ENCODE measurements at regions not wholly inside any gene's neighbourhood (a gene's known extent, or its start where the extent isn't known, plus 50 kb on each side); places are given as distances from the start of the nearest gene placed in this dataset.

- TF ChIP-seq, protein P1, sequence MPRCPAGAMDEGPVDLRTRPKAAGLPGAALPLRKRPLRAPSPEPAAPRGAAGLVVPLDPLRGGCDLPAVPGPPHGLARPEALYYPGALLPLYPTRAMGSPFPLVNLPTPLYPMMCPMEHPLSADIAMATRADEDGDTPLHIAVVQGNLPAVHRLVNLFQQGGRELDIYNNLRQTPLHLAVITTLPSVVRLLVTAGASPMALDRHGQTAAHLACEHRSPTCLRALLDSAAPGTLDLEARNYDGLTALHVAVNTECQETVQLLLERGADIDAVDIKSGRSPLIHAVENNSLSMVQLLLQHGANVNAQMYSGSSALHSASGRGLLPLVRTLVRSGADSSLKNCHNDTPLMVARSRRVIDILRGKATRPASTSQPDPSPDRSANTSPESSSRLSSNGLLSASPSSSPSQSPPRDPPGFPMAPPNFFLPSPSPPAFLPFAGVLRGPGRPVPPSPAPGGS (IDR thresholded peaks at IDR 0.05): no peak
- TF ChIP-seq, protein P2, sequence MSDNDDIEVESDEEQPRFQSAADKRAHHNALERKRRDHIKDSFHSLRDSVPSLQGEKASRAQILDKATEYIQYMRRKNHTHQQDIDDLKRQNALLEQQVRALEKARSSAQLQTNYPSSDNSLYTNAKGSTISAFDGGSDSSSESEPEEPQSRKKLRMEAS (IDR thresholded peaks at IDR 0.05): no peak
- TF ChIP-seq HDAC2 (IDR thresholded peaks at IDR 0.05) (no peak), ZSCAN20 (CRISPR knock-in tag; IDR thresholded peaks at IDR 0.05) (no peak), BHLHE40 (IDR thresholded peaks at IDR 0.05; ENCODE audit: low read depth, low read length) (no peak)
These were observed 264.0 kb downstream of the ETS1 start (continued) for GRCh38 chr11:128323381-128323780.

DNA sequence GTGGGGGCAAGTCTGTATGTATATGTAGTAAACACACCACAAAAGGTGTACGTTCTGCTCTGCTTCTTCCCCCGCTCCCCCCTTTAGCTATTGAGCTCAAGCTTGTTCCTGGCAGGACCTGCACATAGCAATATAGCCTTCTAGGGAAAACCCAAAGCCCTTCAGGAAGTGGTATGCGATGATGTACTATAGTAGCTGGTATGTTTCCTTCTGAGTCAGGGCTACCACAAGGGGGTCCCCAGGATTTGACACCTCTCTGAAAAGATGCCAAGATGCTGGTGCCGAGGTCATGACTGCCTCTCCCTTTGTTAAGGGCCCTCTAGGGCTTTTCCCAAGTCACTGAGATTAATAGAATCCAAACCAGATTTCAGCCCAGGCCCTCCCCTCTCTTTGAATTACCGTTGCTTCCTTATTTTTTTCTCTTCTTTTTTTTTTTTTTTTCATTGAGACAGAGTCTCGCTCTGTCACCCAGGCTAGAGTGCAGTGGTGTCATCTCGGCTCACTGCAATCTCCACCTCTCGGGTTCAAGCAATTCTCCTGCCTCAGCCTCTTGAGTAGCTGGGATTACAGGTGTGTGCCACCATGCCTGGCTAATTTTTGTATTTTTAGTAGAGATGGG is 268.4 kb downstream of the ETS1 start:
- POLR2A ChIA-PET: no interaction called here
- FAIRE-seq (no peak), DNase-seq (ENCODE audit: low read depth in 1 of 2, low spot score in 1 of 2) (no peak), ATAC-seq (no peak)
- Histone ChIP-seq H3K9me3 (no peaks in the 10 kb centered on the region), H3K4me2 (no peak overlapping the region), H3K27ac (no peak overlapping the region), H3K4me1 (no peaks in the 10 kb centered on the region), H3K4me3 (no peak overlapping the region)
- WGBS (ENCODE audit: missing lambda C conversion rate): 64% methylated on average over 8 of the region's 8 CpGs
- CTCF ChIA-PET: no interaction called here
- TF ChIP-seq FOSL2 (IDR thresholded peaks at IDR 0.05): no peak
- TF ChIP-seq FOSL2 (CRISPR knock-in tag; IDR thresholded peaks at IDR 0.05): no peak
- no peak for TF ChIP-seq MAZ (IDR thresholded peaks at IDR 0.05; ENCODE audit: borderline replicate concordance, low read depth, low read length)
- TF ChIP-seq, protein P1 (IDR thresholded peaks at IDR 0.05): no peak
- no peak for TF ChIP-seq EHF (CRISPR knock-in tag; IDR thresholded peaks at IDR 0.05)
- TF ChIP-seq KDM1A (IDR thresholded peaks at IDR 0.05; ENCODE audit: low read depth): no peak
- no peak for TF ChIP-seq RARB (CRISPR knock-in tag; IDR thresholded peaks at IDR 0.05)
- no peak for TF ChIP-seq MYC (IDR thresholded peaks at IDR 0.05; ENCODE audit: borderline replicate concordance, low read length)
- no peak for TF ChIP-seq GATA3 (IDR thresholded peaks at IDR 0.05; ENCODE audit: borderline replicate concordance)
- TF ChIP-seq FOXS1 (CRISPR knock-in tag; IDR thresholded peaks at IDR 0.05): no peak
- TF ChIP-seq ELK1 (IDR thresholded peaks at IDR 0.05; ENCODE audit: low read depth, low read length): no peak
- no peak for TF ChIP-seq CBX2 (IDR thresholded peaks at IDR 0.05; ENCODE audit: borderline replicate concordance, low read depth)
- TF ChIP-seq ATOH8 (CRISPR knock-in tag; IDR thresholded peaks at IDR 0.05; ENCODE audit: low read depth): no peak
- TF ChIP-seq NFE2L2 (conservative IDR thresholded peaks at IDR 0.05; ENCODE audit: low read length): no peak
- TF ChIP-seq NR3C1 (IDR thresholded peaks at IDR 0.05): no peak
- no peak for TF ChIP-seq CHD4 (IDR thresholded peaks at IDR 0.05; ENCODE audit: borderline replicate concordance)
- TF ChIP-seq HOXB5 (CRISPR knock-in tag; IDR thresholded peaks at IDR 0.05): no peak
- no peak for TF ChIP-seq EP300 (IDR thresholded peaks at IDR 0.05)
